NCI-H526 (cell line): ENCODE measurements at regions not wholly inside any gene's neighbourhood (a gene's known extent, or its start where the extent isn't known, plus 50 kb on each side); places are given as distances from the start of the nearest gene placed in this dataset.
"Not testable (repeated sequence)": the region's sequence is repeated elsewhere in the genome, so short reads cannot be mapped to it uniquely, and the experiment has no call there.

Experiments used
- DNase-seq, 2 experiments: peaks; one replicate each; lab custom pipeline; 2025; lab: John Stamatoyannopoulos, UW

DNA sequence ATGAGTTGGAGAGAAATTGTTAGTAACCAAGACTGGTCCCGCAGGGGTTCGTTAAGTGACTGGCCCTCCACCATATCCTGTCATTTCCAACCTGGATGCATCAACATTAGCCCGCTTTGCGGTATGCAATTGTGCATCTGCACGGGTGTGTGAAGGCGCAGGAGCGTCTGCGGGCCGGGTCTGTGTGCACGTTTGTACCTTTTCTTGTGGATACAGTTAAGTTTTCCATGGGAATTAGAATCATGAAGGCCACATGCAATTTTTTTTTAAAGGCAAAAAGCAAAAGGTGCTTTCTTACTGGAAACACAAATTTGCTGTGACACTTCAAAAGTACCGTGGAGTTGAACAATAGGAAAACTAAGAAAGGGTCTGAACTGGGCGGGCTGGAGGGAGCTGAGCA, 355.4 kb upstream of the ZFHX3 start:
- no peak for DNase-seq

DNA sequence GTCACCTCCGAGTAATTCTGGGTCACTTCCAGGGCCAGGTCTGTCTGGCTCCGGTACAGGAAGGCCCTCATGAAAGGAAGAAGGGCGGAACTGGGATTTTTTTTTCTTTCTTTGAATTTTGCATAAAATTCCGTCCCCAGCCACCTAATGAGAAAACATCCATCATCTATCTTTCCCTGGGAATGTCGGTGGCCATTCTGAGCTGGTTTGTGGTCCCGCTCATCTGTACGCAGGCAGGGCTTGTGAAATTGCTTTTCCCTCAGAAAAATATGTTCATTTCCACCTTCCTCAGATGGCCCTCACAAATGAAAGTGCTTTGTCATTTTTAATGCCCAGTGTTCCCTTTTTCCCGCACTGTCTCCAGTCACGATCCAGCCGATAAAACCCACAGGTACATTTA, 353.0 kb upstream of the ZFHX3 start:
- DNase-seq, result no peak

DNA sequence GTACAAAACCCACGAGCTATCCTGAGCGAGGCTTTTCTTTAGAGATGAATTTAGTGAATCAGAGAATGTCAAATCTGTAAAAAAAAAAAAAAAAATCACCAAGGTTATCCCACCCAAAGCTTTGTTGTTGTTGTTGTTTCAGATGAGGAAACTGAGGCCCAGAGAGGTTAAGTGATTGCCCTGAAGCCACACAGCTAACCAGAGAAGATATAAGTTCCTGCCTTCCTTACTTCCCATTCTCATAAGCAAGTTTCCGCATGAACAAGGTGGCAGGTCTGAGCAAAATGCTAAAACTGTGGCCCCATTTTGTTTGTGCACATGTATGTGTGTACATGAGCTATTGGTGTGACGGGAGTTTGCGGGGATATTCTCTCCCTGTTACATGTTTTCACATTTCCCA, 352.1 kb upstream of the ZFHX3 start:
- DNase-seq, result no peak

DNA sequence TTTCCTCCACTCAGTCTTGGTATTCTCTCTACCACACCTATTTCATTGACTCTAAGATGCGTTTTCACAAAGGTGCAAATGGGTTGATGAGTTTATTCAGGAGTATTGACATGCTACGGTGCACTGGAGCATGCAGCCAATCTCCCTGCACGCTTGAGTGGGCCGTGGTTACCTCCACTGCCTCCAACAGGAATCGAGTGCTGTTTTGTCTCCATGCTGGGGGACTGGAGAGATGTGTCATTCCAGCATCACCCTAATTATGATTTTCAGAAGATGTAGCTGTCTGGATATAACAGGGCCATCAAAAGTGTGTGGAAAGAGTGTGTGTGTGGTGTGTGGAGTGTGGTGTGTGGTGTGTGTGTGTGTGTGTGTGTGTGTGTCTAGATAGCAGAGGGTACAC, 351.6 kb upstream of the ZFHX3 start:
- no peak for DNase-seq

DNA sequence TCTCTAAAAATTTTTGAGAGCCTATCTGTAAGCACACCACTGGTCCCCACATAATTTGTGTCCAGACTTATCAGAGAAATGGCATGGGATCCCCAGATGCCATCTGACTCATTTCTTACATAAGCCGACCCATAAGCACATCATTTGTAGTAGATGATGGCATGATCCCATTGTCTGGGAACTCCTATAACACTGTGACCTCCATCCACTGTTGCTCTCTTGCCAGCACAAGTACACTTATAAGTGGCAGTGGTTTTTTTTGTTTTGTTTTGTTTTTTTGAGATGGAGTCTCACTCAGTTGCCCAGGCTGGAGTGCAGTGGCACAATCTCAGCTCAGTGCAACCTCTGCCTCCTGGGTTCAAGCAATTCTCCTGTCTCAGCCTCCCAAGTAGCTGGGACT, 350.7 kb upstream of the ZFHX3 start:
- not testable (repeated sequence) for DNase-seq

DNA sequence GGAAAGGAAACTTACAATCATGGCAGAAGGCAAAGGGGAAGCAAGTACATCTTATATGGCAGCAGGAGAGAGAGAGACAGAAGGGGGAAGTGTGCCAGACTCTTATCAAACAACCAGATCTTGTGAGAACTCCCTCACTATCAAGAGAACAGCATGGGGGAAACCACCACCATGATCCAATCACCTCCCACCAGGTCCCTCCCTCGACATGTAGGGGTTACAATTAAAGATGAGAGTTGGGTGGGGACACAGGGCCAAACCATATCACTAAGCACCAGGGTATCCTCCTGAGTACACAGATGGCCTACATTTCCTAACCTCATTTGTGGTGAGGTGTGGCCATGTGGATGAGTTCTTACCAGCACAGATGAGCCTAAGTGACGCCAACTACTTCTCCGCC, 348.6 kb upstream of the ZFHX3 start:
- no peak for DNase-seq

DNA sequence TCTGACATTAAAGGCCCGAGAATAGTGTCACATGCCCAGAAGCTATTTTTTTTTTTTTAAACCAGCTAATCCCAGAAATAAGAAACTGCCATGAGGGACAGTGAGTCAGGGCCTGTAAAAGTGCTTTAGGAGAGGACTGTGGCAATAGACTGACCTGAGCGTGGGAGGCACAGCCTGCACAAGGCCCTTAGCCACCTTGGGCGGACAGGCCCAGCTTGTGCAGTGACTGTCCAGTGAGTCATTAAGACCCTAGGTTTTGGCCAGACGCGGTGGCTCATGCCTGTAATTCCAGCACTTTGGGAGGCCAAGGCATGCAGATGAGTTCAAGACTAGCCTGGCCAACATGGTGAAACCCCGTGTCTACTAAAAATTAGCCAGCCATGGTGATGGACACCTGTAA, 343.0 kb upstream of the ZFHX3 start:
- no peak for DNase-seq

DNA sequence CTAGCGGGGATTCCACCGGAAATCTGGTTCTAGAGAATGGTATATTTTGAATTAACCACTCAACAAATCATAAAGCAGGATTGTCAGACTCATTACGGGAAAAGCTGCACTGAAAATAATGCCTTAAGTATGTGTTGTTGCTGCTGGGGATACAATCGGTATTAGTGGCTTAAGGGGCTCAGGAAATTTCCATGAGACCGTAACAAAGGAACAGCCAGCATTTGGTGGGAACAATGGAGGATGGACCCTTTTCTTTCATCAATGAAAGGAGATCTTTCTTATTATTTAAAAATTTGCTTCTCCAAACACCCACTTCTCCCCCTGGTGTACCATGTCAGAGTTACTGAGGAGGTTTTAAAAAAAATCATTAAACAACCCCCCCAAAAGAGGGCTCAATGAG, 342.6 kb upstream of the ZFHX3 start:
- no peak for DNase-seq

DNA sequence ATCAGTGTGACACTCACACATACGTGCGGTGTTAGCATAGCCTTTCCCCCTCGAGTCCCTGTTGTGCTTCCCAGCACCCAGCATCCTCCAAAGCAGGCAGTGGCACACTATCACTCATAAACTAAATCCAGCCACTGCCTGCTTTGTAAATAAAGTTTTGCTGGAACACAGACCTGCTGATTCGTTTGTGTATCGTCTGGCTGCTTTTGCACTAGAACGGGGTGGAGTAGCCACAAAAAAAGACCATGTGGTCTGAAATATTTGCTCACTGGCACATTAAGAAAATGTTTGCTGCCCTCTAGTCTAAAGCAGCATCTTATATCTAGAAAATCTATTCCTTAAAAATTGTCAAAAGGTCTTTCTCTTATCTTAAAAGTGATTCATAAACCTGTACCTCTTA, 341.2 kb upstream of the ZFHX3 start:
- no peak for DNase-seq

DNA sequence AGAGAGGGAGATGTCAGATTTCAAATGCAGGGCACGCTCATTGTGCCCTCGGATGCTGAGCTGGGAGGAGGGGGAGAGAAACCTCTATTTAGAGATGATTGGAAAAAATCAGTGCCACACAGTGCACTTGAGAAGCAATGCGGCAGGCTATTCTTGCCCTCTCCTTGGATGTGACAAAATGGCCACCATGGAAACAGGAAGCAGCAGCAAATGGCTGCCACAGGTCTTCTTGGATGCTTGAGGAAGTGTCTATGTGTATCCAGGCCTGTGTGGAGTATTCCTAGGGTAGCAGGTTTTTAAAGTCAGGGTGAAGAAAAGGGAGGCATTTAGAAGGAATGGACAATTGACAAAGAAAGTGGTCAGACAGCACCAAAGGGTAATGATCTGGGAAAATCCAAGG, 340.1 kb upstream of the ZFHX3 start:
- DNase-seq, result no peak

DNA sequence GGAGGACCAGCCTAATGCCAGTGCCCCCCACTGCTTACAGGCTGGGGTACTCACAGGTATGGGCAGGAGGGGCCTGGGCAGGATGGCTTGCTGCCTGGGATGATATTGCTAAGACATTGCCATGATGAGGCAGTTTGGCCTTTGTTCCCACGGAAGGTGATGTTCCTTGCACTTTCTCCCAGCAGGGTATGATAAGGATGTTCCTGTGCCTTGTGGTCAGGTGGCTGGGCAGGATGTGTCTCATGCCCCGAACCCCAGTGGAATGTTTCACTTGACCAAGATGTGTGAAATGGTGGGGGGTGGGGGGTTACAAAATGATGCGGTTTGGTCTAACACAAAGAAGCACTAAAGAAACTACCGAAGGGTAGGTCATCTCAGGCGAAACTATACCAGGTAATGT, 337.8 kb upstream of the ZFHX3 start:
- DNase-seq, result no peak

DNA sequence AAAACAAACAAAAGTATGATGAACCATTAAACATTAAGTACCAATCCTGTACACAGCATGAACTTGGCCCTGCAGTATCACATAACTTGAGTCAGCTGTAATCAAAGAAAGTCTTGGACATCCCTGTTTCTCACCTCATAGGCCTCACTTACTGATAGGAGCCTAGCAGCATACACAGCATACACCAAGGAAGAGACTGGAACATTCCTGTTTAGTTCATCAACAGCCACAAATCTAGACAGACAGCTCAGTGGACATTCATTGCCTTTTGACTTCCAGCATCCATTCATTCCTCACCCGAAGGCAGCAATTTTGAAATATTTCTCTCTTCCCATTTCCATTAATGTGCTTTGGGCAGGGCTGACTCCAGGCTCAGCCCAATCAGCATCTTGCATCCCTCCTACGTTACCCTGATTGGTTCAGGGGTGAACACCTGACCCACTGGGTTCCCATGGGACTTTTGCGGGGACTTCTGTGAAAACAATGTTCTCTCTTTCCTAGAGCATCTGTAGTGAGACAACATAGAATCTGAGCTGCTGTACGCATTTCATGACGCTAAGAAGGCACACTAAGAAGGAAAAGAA, 336.7 kb upstream of the ZFHX3 start:
- DNase-seq, result no peak

DNA sequence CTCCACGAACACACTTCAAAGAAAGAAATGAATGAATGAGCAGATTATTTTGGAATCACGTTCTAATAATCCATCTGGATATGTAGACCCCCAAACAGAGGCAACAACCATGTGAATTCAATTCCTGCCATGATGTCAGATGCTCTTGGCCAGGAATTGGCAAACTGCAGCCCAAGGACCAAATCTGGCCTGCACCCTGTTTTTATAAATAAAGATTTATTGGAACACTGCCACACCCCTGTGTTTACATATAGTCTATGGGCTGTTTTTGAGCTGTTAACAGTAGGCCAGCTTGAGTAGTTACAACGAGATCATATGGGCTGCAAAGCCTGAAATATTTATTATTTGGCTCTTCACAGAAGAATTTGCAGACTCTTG, 336.0 kb upstream of the ZFHX3 start:
- DNase-seq, result no peak

DNA sequence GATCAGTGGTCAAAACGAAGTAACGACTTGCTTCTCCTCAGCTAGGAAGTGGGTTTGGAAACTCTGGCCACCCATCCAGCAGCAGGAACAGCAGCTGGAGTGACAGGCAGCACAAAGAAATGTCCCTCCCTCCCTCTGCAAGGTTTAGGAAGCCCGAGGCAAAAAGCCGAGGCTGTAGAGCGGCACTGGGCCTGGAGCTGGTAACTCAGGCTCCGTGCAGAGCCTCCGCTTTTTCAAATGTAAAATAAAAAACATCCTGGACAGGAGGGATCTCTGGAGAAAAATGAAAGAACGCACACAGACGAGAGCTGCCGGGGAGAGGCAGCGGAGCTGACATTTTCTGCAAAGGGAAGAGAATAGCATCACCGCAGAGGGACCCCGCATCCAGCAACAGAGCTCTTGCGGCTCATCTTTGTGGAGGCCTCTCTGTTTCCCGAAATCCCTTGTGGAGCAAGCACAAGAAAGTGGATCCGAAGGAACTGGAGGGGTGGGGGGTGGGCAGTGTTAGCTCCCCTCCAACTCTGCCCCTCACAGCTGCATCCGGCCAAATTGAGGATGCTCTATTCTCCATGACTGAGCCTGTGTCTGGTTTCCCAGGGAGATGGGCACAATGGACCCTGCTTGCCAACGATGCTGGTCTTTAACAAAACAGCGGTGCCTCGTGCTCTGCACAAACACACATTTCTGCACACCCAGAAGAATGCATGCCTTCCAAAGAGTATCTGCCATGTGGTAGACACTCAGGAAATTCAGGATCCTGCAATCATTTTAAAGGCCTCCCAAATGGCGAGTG, 335.5 kb upstream of the ZFHX3 start:
- no peak for DNase-seq

DNA sequence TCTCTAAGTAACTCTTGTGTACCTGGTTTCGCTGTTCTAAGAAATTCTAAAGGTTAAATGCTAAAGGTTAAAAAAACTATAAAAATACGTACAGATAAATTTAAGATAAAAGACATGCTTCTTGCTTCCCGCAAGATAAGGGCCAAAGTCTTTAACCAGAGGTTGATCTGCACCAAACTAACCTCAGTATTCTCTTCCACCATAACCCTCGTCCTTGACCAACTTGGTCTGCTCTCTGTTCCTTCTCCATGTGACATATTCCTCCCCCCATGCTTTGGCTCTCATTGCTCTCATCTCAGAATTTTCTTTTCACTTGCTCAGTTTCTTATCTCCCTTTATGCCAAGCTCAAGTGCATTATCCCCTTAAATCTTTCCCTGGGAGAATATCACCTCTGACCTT, 330.5 kb upstream of the ZFHX3 start:
- DNase-seq, result no peak

DNA sequence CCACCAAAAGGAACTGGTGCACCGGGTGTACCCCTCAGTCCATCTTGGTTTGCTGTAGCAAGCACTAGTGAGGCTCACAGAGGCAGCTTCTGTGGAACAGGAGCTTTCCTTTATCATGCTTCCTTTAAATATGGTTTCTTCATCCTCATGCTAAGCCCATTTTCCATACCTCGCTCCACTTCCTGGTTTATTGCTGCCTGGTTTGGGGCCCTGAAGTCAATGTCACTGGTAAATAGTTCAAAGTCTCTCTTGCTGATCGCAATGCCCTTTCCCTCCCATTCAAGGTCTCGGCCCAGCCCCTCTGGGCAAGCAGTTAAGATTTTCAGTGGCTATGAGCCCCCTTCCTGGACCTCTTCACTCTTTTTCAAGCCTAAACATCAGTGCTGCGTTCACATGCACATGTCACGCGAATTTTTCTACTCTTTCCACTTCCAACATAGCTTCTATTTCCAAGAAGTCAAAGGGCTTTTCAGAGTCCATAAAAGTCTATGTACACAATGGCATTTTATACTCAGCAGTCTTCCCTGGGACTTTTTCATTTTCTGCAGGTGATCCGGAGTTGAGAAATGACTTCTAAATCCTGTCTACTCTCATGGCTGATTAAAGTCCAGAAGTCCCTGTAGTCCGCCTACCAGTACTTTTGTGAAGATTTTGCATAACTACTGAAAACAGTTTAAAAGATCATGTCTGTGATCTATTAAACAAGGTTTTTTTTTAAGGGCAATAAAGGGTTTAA, 323.8 kb upstream of the ZFHX3 start:
- DNase-seq, result no peak

DNA sequence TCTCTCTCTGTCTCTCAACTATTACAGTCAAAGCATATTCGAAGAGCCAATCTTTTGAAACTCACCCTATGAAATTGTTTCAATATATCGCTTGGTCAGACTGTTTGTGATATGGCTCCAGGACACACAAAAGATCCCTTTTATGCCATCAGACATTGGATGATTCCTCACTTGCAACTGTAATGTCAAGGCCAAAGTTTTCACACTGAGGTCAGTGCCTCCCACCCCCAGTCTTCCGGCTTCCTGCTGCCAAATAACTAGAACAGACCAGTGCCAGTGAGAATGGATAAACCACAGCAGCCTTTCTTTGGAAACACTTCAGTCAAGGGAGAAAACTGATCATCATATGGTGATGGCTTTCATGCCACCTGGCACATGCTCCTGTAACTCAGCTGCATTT, 321.9 kb upstream of the ZFHX3 start:
- DNase-seq, result no peak

DNA sequence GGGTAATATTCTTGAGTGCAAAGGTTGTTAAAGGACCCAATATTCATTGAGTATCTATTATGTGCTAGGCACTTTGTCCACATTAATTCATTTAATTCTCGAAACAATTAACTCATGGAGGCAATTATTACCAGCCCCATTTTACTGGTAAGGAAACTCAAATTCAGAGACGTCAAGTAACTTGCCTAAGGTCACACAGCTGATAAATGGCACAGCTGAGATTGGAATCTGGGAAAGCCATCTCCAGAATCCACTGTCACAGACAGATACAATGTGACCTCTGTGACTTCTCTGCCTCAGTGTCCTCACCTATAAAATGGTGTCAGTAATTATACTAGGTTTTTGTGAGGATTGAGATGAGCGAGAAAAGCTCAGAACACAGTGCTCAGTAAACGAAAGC, 320.8 kb upstream of the ZFHX3 start:
- no peak for DNase-seq

DNA sequence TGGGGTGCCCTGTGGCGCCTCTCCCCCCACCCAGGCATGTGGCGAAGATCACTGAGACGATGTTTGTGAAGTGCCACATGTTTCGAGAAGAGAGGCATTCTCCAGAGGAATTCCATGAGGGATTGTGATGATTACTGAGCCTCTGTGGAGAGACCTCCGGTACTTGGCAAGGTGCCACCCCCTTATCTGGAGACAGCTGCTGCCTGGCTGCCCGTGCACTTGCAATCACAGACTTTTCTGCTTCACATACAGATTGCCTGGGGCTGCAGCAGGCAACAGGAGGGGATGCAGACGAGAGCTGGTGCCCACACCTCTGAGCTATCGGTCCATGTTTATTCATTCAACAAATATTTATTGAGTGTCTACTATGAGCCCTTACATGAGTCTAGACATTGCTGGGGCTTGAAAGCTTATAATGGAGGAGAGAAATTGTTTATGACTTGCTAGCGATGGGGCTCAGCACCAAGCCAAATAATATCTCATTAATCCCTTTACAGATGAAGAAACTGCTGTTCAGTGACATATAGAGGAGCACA, 317.2 kb upstream of the ZFHX3 start:
- DNase-seq, result no peak

DNA sequence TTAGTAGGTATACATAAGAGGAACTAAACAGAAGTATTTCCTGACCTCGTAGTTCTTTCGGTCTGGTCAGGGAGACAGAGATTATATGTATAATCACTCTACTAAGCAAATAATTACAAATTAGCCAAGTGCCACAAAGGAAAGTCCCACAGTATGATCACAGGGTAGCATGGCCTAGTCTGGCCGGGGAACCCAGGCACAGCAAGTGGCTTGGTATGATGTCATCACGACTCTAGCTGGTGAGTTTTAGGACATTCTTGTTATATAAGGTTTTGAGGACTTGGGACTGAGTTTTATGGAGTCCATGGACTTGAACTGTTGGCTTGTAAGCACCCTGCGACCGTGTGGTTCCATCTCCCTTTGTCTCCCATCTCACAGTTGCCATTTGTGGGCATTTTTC, 316.5 kb upstream of the ZFHX3 start:
- no peak for DNase-seq

DNA sequence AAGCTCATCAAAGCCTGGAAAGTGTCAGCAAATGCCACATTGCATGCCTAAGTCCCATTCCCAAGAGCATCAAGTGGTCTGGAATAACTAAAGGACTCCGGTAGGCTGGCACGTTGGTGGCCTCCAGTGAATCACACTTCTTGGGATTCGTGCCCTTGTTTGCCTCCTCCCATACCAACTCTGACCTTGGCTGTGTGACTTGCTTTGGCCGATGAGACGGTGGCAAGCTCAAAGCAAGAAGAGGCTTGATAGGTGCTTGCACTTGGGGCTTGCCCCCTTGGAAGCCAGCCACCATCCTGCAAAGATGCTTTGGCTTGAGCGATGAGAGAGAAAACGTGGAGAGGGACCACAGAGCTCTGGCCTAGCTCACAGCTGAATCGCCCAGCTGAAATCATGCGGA, 313.1 kb upstream of the ZFHX3 start:
- DNase-seq, result no peak

DNA sequence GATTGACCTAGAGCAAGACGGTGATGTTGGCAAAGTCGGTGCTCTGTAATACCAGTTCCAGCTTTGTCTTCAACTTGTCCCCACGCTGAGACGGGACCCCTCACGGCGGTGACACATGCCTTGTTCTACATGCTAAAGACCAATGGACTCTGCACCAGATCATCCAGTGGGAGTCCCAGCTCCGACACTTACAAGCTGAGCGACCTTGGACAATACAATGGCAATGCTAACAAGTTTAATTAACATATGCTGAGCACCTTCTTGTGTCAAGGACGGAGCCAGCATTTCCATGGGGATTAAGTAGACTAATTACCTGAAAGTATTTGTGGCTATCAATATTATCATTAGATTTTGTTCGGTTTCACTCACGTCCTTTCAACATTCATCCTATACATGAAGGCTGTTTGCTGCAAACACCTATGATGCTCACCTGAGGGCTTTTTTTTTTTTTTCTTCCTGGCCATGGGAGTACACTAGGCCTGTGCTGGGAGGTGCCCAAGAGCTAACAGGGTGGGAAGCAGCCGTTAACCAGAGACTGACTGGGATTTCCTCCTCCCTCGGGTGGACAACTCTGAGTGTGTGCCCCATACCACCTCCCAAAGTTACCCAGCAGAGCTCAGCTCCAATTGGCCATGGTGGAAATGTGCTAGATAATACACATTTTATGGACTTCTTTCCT, 308.6 kb upstream of the ZFHX3 start:
- no peak for DNase-seq

DNA sequence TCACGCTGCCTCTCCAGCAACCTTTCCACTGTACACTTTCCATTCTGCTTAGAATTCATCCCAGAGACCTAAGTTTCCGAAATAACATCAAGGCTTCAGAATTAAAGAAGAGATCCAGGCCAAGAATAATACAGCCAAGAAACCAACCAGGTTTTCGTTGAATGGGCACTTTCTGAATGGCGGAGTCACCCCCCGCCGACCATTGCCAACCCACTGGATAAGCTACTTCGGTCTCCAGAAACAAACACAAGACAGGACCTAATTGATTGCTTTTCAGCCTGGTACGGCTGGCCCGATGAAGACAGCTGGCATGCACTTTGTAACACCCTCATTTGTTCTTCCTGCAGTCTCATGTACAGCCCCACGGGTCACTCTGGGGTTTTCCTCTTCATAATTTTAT, 308.1 kb upstream of the ZFHX3 start:
- no peak for DNase-seq
